NCI-H2227 (cell line): ENCODE measurements at regions not wholly inside any gene's neighbourhood (a gene's known extent, or its start where the extent isn't known, plus 50 kb on each side); places are given as distances from the start of the nearest gene placed in this dataset.

Experiments used
- DNase-seq: peaks from one replicate; lab custom pipeline; 2025; ENCODE audit not compliant: unreplicated experiment; lab: John Stamatoyannopoulos, UW

DNA sequence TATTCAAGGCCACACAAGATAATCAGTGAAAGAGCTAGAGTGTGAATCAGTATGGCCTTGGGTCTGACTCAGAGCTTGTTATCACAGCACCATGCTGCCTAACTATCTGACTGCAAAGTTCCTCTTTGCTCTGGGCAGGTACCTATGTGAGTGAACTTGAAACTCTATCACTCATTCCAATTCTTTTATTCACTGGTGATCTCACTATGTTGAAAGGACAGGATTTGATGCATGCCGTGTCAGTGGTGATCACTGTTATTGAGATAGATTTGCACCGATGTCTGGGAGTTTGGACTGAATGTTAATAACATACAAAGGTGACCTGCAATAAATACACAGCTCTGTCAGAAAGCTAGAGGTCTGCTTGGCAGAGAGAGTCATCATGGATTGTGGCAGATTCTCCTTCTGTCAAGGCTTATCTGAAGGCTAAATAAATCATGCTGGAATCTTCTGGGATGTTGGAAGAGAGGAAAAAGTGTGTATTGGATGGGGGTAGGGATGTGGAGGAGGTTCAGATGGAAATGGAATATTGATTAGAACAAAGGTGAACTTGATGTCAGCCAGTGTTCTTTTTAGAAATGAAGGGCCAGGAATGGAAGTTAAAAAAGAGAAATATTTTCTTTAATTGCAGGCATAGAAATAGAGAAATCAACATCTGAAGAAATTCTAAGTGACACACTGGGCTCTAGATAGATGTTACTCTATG, 91.8 kb upstream of the TNC start:
- no peak for DNase-seq

GRCh38 chr9:115210699-115211098, 92.7 kb upstream of the TNC start:
- no peak for DNase-seq

DNA sequence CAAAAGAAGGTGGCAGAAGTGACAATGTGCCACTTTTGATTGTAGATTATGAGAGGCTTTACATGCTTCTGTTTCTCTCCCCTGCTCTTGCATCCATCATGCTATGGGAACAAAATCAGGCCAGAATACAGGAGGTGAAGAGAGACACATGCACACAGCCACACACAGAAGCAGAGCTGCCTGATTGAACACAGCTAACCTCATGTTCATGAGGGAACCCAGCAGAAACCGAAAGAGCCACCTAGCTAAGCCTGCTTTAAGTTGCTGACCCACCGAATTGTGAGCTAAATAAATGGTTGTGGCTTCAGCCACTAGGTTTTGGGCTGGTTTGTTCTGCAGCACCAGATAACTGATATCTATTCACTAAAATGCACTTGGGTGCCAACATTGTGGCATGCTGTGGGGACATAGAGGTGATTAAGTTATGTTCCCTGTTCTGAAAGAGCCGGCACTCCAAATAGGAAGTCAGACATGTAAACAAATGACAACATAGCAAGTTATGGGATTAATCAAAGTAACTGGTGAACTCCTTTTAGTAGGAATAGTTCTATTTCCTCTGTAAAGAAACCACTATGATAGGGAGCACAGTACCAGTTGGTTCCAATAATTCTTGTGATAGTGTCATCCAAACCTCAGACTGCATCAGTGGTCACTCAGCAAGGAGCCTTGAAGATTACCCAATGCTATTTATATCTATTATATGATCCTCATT, 93.6 kb upstream of the TNC start:
- no peak for DNase-seq

DNA sequence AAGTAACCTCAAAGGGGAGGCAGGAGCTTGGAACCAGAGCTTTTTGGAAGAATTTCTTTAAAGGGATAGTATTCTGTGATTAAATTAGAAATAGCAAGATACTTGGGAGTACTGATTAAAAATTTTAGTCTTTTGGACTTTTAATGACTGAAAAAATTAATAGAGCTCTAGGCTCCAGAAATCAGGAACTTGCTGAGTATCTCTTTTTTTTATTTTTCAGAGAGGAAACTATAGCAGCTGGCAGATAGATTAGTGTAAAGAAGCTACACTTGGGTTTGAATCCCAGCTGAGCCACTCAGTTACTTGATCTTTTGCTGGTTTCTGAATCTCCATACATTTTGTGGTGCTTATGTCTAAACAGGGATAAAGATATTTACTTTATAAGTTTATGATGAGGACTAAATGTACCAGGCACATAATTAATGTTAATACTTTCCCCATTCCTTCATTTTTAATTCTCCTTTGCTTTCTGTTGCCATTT, 94.2 kb upstream of the TNC start:
- DNase-seq, result no peak

- no peak for DNase-seq
Measured at GRCh38 chr9:115212832-115213231, 94.9 kb upstream of the TNC start.

GRCh38 chr9:115213818-115214334, 95.9 kb upstream of the TNC start:
- no peak for DNase-seq

DNA sequence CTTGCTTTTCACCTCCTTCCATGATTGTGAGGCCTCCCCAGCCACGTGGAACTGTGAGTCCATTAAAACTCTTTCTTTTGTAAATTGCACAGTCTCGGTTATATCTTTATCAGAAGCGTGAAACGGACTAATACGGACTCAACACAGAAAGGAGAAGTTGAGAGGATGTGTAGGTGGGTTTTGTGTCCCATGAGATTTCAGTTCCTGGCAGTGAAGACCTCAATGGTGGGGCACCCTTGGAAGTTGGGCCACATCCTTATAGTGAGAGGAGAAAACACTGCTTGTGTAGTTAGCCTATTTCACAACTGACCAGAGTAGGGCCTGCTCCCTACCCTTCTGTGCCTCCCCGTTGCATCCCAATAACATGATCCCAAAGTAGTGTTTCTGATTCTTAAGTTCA, 98.9 kb upstream of the TNC start:
- DNase-seq, result no peak

DNA sequence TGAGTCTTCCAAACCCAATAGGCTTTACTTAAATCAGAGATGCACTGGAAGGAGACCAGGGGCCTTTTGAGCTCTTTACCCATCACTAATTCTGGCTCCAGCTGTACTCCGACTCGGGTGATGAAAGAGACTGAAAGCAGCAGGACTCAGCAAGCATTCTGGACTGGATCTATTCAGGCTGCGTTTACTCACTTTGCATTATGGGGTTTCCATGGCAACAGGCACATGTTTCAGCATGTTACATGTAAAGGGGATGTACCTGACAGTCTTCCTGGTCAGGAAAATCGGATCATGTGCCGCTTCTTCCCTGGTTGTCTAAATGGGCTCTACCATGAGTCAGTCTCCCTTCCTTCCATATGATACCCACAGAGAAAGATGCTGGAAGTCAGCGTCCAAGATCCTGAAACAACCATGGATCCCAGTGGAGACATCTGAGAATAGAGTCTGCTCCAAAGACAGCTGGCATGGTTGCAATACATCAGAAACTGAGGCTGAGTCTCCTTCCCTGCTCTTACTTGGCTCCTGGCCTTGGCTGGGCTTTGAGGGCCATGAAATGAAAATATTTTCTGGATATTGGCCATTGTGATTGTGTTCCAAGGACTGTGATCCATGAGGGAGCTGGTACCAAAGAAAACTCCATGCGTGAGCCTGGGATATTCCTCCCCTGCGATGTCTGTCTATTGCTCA, 102.5 kb upstream of the TNC start:
- no peak for DNase-seq

DNA sequence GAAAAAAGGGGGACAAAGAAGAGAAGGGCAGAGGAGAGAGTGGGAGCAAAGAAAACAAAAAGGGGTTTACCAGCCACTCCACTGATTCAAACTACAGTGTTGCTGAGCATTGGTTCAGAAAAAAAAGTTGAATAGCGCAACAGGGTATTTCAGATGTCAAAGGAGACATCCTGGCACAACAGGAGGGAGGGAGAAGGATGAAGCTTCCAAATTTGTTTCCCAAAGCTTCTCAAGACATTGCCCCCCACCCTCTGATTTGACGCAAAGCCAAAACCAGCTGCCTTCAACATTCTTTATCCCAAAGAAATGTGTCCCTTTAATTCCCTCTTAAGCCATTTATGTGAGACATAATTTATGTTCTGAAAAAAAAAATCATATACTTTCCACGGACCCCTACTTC, 105.5 kb upstream of the TNC start:
- DNase-seq, result no peak

DNA sequence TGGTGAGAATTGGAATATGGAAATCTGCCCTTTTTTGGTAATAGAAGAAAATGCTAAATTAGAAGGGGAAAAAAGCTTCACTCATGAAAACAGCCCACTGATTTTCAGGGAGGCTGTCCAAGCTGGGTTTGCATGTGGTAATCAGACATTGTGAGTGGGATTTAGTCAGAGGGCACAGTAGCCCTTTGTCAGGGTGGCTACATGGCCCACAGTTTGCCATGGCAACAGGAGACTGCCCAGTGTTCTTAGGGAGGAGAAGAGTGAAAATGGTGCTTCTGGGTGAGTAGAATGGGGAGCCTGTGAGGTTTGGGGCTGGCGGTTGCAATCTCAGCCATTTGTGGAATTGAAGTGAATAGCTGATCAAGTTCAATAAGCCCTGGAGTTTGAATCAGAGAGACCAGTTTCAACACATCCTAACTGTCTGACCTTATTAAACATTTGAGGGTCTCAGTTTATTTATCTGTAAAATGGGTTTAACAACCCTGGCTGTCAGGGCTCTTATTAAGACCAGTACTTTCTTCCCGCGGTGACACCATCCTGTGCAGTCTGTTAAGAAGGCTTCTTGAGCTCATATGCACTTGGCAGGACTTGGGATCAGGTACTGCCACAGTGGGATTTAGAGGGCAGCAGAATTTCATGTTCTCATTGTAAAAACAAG, 107.6 kb upstream of the TNC start:
- DNase-seq, result no peak

GRCh38 chr9:115226152-115226551, 108.2 kb upstream of the TNC start:
- no peak for DNase-seq

DNA sequence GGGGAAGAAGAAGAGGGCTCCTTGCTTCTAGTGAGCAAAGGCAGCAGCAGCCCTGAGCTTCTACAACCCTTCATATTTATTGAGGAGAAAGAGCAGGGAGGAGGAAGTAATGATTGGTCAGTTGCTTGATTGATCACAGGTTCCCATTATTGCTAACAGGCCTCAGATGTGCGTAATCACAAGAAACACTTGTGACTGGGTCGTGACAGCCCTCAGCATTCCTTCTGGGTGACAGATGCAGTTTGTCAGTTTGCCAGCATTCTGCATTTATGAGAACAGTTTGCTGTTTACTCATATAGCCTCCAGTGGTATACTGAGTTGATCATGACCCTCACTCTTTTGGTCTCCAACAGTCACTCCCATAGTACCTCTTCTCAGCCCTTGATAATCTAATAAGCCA, 111.5 kb upstream of the TNC start:
- no peak for DNase-seq

DNA sequence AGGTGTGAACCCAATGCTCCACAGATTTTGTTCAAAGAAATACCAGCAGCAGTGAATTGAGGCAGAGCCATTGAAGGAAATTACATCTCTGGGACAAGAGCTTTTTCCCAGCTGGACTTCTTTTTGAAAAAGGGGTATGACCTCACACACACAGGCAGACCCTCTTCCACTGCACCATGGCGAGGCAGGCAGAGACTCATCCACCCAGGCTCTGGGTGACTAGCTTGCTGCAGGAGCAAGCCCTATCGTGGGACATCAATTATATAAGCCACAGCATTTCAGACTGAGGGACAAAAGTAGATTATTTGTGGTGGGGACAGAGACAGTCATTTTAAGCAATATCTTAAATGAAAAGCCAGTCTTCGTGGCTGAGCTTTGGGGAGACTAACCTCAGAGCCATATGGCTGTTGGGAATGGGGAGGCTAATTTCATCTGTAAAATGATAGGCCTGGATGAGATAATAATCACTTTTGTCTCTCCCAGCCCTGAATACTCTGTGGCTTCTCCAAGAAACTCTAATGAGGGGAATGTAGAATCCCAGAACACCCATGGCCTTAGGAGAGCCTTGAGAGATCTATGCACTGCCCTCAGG, 113.1 kb upstream of the TNC start:
- DNase-seq, result no peak

DNA sequence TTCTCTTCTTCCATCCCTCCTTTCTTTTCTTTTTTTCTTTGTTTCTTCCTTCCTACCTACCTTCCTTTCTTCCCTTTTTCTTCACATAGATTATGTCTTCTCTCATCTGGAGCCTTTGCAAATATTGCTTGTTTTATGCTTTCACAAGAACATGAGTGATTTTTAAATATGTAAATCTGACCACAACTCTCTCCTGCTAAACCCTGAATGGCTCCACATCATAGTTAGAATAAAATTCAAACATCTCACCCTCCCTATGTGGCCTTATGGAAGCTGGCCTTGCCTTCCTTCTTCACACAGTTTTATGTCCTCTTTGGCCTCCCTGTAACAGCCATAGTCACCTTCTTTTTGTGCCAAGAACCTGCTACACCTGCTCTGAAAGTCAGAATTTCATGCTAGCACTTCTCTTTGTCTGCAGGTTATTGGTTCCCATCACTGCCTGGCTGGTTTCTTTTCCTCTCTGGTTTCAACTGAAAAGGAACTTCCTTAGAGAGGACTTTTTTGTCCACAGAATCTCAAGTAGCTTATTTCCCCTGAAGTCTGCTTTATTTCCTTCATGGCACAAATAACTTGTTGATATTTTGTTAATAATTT, 114.3 kb upstream of the TNC start:
- DNase-seq, result no peak

- no peak for DNase-seq
Measured at GRCh38 chr9:115234094-115234493, 116.1 kb upstream of the TNC start.

DNA sequence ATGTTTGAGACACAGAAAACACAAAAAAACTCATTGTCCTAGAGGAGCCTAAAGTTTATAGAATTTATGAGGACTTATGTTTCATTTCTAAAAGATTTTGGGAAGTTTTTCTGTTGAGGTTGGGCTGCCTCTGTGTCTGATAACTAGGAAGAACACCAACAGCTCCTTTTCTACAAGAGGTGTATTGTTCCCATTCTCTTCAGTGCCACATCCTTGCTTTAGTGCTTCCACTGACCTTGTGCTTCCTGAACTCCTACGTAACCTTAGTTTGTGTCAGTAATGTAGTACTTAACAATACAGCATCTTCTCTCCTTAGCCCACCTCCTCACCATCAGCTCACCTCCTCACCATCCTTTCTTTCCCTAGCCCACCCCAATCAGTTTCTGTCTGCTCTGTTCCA, 117.3 kb upstream of the TNC start:
- no peak for DNase-seq

GRCh38 chr9:115237385-115237998, 119.5 kb upstream of the TNC start:
- no peak for DNase-seq

GRCh38 chr9:115240676-115241075, 122.7 kb upstream of the TNC start:
- no peak for DNase-seq

GRCh38 chr9:115241641-115242040, 123.7 kb upstream of the TNC start:
- no peak for DNase-seq

GRCh38 chr9:115249488-115249887, 131.5 kb upstream of the TNC start:
- no peak for DNase-seq
